Trophoblast cell (in vitro differentiated cells and primary cell): ENCODE measurements at regions not wholly inside any gene's neighbourhood (a gene's known extent, or its start where the extent isn't known, plus 50 kb on each side); places are given as distances from the start of the nearest gene placed in this dataset.
A peak's percentile ranks its signal among the peaks of the same experiment; 100 is the strongest.

Experiments used
- DNase-seq, 2 donors: peaks; one replicate each; pipeline ENCODE4 v3.0.0-alpha.2; 2016
- H2AFZ ChIP-seq: 2 replicates; pipeline ENCODE4 v1.6.1; 2013; ENCODE audit warnings: low read length, moderate library complexity, mild to moderate bottlenecking; ENCODE audit not compliant: insufficient read depth, poor library complexity
- H2AK5ac ChIP-seq: 2 replicates; pipeline ENCODE4 v1.6.1; 2013; ENCODE audit warnings: mild to moderate bottlenecking, low read length
- H2BK120ac ChIP-seq: 2 replicates; pipeline ENCODE4 v1.6.1; 2013; ENCODE audit warnings: low read length, mild to moderate bottlenecking, moderate library complexity; ENCODE audit not compliant: insufficient read depth, poor library complexity
- H2BK12ac ChIP-seq: 2 replicates; pipeline ENCODE4 v1.6.1; 2013; ENCODE audit warnings: mild to moderate bottlenecking, low read length, moderate library complexity
- H2BK5ac ChIP-seq: 2 replicates; pipeline ENCODE4 v1.6.1; 2013; ENCODE audit warnings: low read length, low read depth, moderate library complexity, mild to moderate bottlenecking; ENCODE audit not compliant: poor library complexity
- H3K14ac ChIP-seq: 2 replicates; pipeline ENCODE4 v1.6.1; 2013; ENCODE audit warnings: mild to moderate bottlenecking, low read length
- H3K18ac ChIP-seq: 2 replicates; pipeline ENCODE4 v1.6.1; 2013; ENCODE audit warnings: mild to moderate bottlenecking, low read length
- H3K23ac ChIP-seq: 2 replicates; pipeline ENCODE4 v1.6.1; 2013; ENCODE audit warnings: low read length
- H3K27ac ChIP-seq: 2 replicates; pipeline ENCODE4 v1.5.1; 2013; ENCODE audit warnings: low read depth, mild to moderate bottlenecking, inconsistent platforms, low read length, moderate library complexity
- H3K27me3 ChIP-seq: 2 replicates; pipeline ENCODE4 v1.6.1; 2013; ENCODE audit warnings: inconsistent platforms, mild to moderate bottlenecking, low read length, moderate library complexity; ENCODE audit not compliant: insufficient read depth
- H3K36me3 ChIP-seq, 2 experiments: 1 replicate in 1 of 2; 2 replicates in 1 of 2; pipeline ENCODE4 v1.6.1; 2013; ENCODE audit warnings: low read length in 2 of 2, mild to moderate bottlenecking in 2 of 2, moderate library complexity in 1 of 2; ENCODE audit not compliant: insufficient read depth in 2 of 2, control insufficient read depth in 1 of 2
- H3K4ac ChIP-seq: 2 replicates; pipeline ENCODE4 v1.6.1; 2013; ENCODE audit warnings: low read depth, mild to moderate bottlenecking, low read length, moderate library complexity
- H3K4me1 ChIP-seq, 2 experiments: 1 replicate in 1 of 2; 2 replicates in 1 of 2; pipeline ENCODE4 v1.6.1; 2013; ENCODE audit warnings: low read length in 2 of 2, mild to moderate bottlenecking in 2 of 2, moderate library complexity in 1 of 2; ENCODE audit not compliant: insufficient read depth in 2 of 2, control insufficient read depth in 1 of 2
- H3K4me2 ChIP-seq: 2 replicates; pipeline ENCODE4 v1.6.1; 2013; ENCODE audit warnings: inconsistent platforms, mild to moderate bottlenecking, low read length, moderate library complexity
- H3K4me3 ChIP-seq: 2 replicates; pipeline ENCODE4 v1.5.1; 2013; ENCODE audit warnings: mild to moderate bottlenecking, low read depth, low read length, inconsistent platforms
- H3K79me1 ChIP-seq: one replicate; pipeline ENCODE4 v1.6.1; 2013; ENCODE audit warnings: low read length
- H3K79me2 ChIP-seq: 2 replicates; pipeline ENCODE4 v1.6.1; 2013; ENCODE audit warnings: low read length, mild to moderate bottlenecking; ENCODE audit not compliant: control insufficient read depth, insufficient read depth, poor library complexity
- H3K9ac ChIP-seq: 2 replicates; pipeline ENCODE4 v1.6.1; 2013; ENCODE audit warnings: mild to moderate bottlenecking, low read length
- H3K9me3 ChIP-seq: 2 replicates; pipeline ENCODE4 v1.6.1; 2013; ENCODE audit warnings: low read depth, mild to moderate bottlenecking, control low read depth, inconsistent platforms, low read length; ENCODE audit not compliant: insufficient read depth
- H4K12ac ChIP-seq: 2 replicates; pipeline ENCODE4 v1.6.1; 2013; ENCODE audit warnings: low read depth, mild to moderate bottlenecking, low read length, moderate library complexity
- H4K8ac ChIP-seq: 2 replicates; pipeline ENCODE4 v1.6.1; 2013; ENCODE audit warnings: low read depth, mild to moderate bottlenecking, low read length, moderate library complexity
- H4K91ac ChIP-seq: one replicate; pipeline ENCODE4 v1.6.1; 2013; ENCODE audit warnings: low read depth, mild to moderate bottlenecking, low read length, moderate library complexity
- WGBS: extraction: QIAGEN DNeasy Blood & Tissue Kit; methylation state at CpG from one replicate; pipeline ENCODE4 v1.1.7; 2013; ENCODE audit warnings: missing lambda C conversion rate; ENCODE audit not compliant: insufficient read length, insufficient coverage; ENCODE audit errors: extremely low coverage; 5-methylcytosine and 5-hydroxymethylcytosine counted together

GRCh38 chr13:53150568-53150967 is 122.0 kb downstream of the OLFM4 start:
- H2BK12ac ChIP-seq = peak overlapping the region; percentile 77
- no peak overlapping the region for H3K9ac ChIP-seq
- H2AK5ac ChIP-seq = peak overlapping the region; percentile 98
- H3K9me3 ChIP-seq = no peaks in the 10 kb centered on the region
- H2BK120ac ChIP-seq = peak overlapping the region; percentile 40
- H3K4me3 ChIP-seq = no peak overlapping the region
- H3K18ac ChIP-seq = no peak overlapping the region
- H4K91ac ChIP-seq = peak overlapping the region; percentile 57
- no peak overlapping the region for H4K8ac ChIP-seq
- no peak overlapping the region for H4K12ac ChIP-seq
- no peak overlapping the region for H3K14ac ChIP-seq
- peaks cover 3% of the 10 kb centered on the region for H3K79me1 ChIP-seq
- no peak overlapping the region for H3K27ac ChIP-seq
- no peak overlapping the region for H3K4me2 ChIP-seq
- H3K36me3 ChIP-seq = no peaks in the 10 kb centered on the region
- H2AFZ ChIP-seq = no peak overlapping the region
- no peaks in the 10 kb centered on the region for H3K27me3 ChIP-seq
- no peak for DNase-seq
- no peak overlapping the region for H3K23ac ChIP-seq
- peak overlapping the region; percentile 54 for H2BK5ac ChIP-seq
- H3K4me1 ChIP-seq = peaks cover 0 to 2% of the 10 kb centered on the region in 2 experiments
- WGBS = no CpG with 5 or more reads among the region's 5 CpGs
- H3K4ac ChIP-seq = peak overlapping the region; percentile 43
- H3K79me2 ChIP-seq = no peaks in the 10 kb centered on the region

- Histone ChIP-seq H2BK120ac (no peak overlapping the region), H3K9ac (no peak overlapping the region), H2BK12ac (no peak overlapping the region), H4K8ac (no peak overlapping the region), H2AK5ac (no peak overlapping the region), H3K4me2 (peak overlapping the region; percentile 36), H3K36me3 (no peaks in the 10 kb centered on the region), H3K4me1 (peaks cover 0 to 2% of the 10 kb centered on the region in 2 experiments), H3K18ac (no peak overlapping the region), H3K27me3 (no peaks in the 10 kb centered on the region), H3K9me3 (no peaks in the 10 kb centered on the region), H4K91ac (no peak overlapping the region), H2BK5ac (peak overlapping the region; percentile 58), H3K4me3 (no peak overlapping the region), H3K79me2 (no peaks in the 10 kb centered on the region), H4K12ac (no peak overlapping the region), H3K14ac (no peak overlapping the region), H3K27ac (no peak overlapping the region), H2AFZ (no peak overlapping the region), H3K79me1 (peaks cover 3% of the 10 kb centered on the region), H3K4ac (no peak overlapping the region), H3K23ac (no peak overlapping the region)
- peak; percentile 7 to 68 for DNase-seq
- no CpG with 5 or more reads among the region's 5 CpGs for WGBS
These were observed 122.9 kb downstream of the OLFM4 start for GRCh38 chr13:53151336-53152056.

DNA sequence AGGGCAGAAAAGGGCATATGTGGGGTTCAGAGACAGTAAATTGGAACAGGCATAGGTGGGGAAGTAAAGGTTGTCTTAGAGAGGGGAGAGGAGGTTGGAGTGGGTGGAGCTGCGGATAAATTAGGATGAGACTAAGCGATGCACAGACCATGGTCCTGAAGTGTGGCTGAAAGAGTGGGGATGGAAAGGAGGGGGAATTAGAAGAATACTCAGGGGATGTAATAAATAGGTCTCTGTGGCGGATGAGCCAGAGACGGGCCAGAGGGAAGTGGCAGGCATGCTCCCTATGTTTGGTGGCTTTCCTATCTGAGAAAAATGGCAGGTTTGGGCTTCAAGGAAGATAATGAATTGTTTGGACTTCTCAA is 123.4 kb downstream of the OLFM4 start:
- Histone ChIP-seq H3K14ac (no peak overlapping the region), H3K27me3 (no peaks in the 10 kb centered on the region), H3K9me3 (no peaks in the 10 kb centered on the region), H3K79me2 (no peaks in the 10 kb centered on the region), H2BK5ac (peak overlapping the region; percentile 6), H3K4me3 (no peak overlapping the region), H3K9ac (no peak overlapping the region), H3K4ac (no peak overlapping the region), H2AFZ (no peak overlapping the region), H3K4me2 (peak overlapping the region; percentile 36), H2BK120ac (peak overlapping the region; percentile 18), H4K91ac (peak overlapping the region; percentile 45), H3K27ac (no peak overlapping the region), H4K8ac (no peak overlapping the region), H3K18ac (no peak overlapping the region), H2BK12ac (peak overlapping the region; percentile 37), H4K12ac (no peak overlapping the region), H2AK5ac (no peak overlapping the region), H3K23ac (no peak overlapping the region), H3K36me3 (no peaks in the 10 kb centered on the region), H3K4me1 (peaks cover 0 to 2% of the 10 kb centered on the region in 2 experiments), H3K79me1 (peaks cover 3% of the 10 kb centered on the region)
- no CpG with 5 or more reads among the region's 4 CpGs for WGBS
- no peak for DNase-seq

GRCh38 chr13:53158201-53158600 is 129.6 kb downstream of the OLFM4 start:
- no peak for DNase-seq
- H2BK5ac ChIP-seq = no peak overlapping the region
- peaks cover 6% of the 10 kb centered on the region for H3K79me1 ChIP-seq
- H3K4me1 ChIP-seq = peaks cover 5% of the 10 kb centered on the region in 2 experiments
- H3K27ac ChIP-seq = no peak overlapping the region
- no peak overlapping the region for H3K4ac ChIP-seq
- no peaks in the 10 kb centered on the region for H3K79me2 ChIP-seq
- no peak overlapping the region for H3K9ac ChIP-seq
- H4K12ac ChIP-seq = no peak overlapping the region
- H3K36me3 ChIP-seq = no peaks in the 10 kb centered on the region
- no CpG with 5 or more reads among the region's 1 CpG for WGBS
- no peak overlapping the region for H3K4me2 ChIP-seq
- H4K91ac ChIP-seq = no peak overlapping the region
- H2BK12ac ChIP-seq = no peak overlapping the region
- no peak overlapping the region for H2AK5ac ChIP-seq
- no peak overlapping the region for H4K8ac ChIP-seq
- no peak overlapping the region for H3K14ac ChIP-seq
- H2AFZ ChIP-seq = no peak overlapping the region
- H3K9me3 ChIP-seq = no peaks in the 10 kb centered on the region
- H3K27me3 ChIP-seq = no peaks in the 10 kb centered on the region
- no peak overlapping the region for H3K4me3 ChIP-seq
- no peak overlapping the region for H3K18ac ChIP-seq
- no peak overlapping the region for H3K23ac ChIP-seq
- no peak overlapping the region for H2BK120ac ChIP-seq
